AG10803 (cell line): ENCODE measurements at regions not wholly inside any gene's neighbourhood (a gene's known extent, or its start where the extent isn't known, plus 50 kb on each side); places are given as distances from the start of the nearest gene placed in this dataset.
"Not testable (repeated sequence)": the region's sequence is repeated elsewhere in the genome, so short reads cannot be mapped to it uniquely, and the experiment has no call there.

Experiments
- DNase-seq: peaks from one replicate; pipeline ENCODE4 v3.0.0; 2010; ENCODE audit warnings: low read depth
- H3K4me3 ChIP-seq: 2 replicates; pipeline ENCODE4 v1.5.1; 2011; ENCODE audit warnings: mild to moderate bottlenecking, low read length, control low read depth
- TF ChIP-seq, protein P1 (sequence below): conservative IDR thresholded peaks from 2 replicates; pipeline ENCODE4 v1.5.1; 2011; ENCODE audit warnings: mild to moderate bottlenecking, low read length, control low read depth, inconsistent platforms

GRCh38 chr3:87120881-87121280 lies 106.2 kb upstream of the CHMP2B start:
- H3K4me3 ChIP-seq = no peak overlapping the region
- TF ChIP-seq, protein P1, sequence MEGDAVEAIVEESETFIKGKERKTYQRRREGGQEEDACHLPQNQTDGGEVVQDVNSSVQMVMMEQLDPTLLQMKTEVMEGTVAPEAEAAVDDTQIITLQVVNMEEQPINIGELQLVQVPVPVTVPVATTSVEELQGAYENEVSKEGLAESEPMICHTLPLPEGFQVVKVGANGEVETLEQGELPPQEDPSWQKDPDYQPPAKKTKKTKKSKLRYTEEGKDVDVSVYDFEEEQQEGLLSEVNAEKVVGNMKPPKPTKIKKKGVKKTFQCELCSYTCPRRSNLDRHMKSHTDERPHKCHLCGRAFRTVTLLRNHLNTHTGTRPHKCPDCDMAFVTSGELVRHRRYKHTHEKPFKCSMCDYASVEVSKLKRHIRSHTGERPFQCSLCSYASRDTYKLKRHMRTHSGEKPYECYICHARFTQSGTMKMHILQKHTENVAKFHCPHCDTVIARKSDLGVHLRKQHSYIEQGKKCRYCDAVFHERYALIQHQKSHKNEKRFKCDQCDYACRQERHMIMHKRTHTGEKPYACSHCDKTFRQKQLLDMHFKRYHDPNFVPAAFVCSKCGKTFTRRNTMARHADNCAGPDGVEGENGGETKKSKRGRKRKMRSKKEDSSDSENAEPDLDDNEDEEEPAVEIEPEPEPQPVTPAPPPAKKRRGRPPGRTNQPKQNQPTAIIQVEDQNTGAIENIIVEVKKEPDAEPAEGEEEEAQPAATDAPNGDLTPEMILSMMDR = no peak
- no peak for DNase-seq

- no peak for DNase-seq
- TF ChIP-seq, protein P1 = no peak
- no peak overlapping the region for H3K4me3 ChIP-seq
Observed at GRCh38 chr3:87120236-87120635, 106.9 kb upstream of the CHMP2B start.

GRCh38 chr3:87109465-87109864 lies 117.6 kb upstream of the CHMP2B start:
- DNase-seq = no peak
- TF ChIP-seq, protein P1 = no peak
- H3K4me3 ChIP-seq = no peak overlapping the region

GRCh38 chr3:87101861-87102625 lies 111.1 kb upstream of the VGLL3 start:
- no peak for DNase-seq
- TF ChIP-seq, protein P1 = no peak
- H3K4me3 ChIP-seq = no peak overlapping the region

DNA sequence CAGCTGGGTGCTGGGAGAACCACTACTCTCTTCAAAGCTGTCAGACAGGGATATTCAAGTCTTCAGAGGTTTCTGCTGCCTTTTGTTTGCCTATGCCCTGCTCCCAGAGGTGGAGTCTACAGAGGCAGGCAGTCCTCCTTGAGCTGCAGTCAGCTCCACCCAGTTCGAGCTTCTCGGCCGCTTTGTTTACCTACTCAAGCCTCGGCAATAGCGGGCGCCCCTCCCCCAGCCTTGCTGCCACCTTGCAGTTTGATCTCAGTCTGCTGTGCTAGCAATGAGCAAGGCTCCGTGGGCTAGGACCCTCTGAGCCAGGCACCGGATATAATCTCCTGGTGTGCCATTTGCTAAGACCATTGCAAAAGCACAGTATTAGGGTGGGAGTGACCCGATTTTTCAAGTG lies 106.8 kb upstream of the VGLL3 start:
- DNase-seq, H3K4me3 ChIP-seq: not testable (repeated sequence)

GRCh38 chr3:87090631-87091030 lies 99.7 kb upstream of the VGLL3 start:
- TF ChIP-seq, protein P1 = no peak
- no peak for DNase-seq
- H3K4me3 ChIP-seq = 0 out of 2 replicates have a peak overlapping the region, but pooled peaks have one; percentile 13

- peak; percentile 94 for DNase-seq
- peak overlapping the region; percentile 76 for H3K4me3 ChIP-seq
- TF ChIP-seq, protein P1 = no peak
Observed at GRCh38 chr3:87088993-87089841, 98.3 kb upstream of the VGLL3 start.
